IPS DF 6.9 (cell line): ENCODE measurements at regions not wholly inside any gene's neighbourhood (a gene's known extent, or its start where the extent isn't known, plus 50 kb on each side); places are given as distances from the start of the nearest gene placed in this dataset.

Experiments used
- DNase-seq: peaks from one replicate; pipeline ENCODE4 v3.0.0-alpha.2; 2013; ENCODE audit warnings: low read depth, low spot score
- H3K27ac ChIP-seq: one replicate; pipeline ENCODE4 v1.5.1; 2013; ENCODE audit warnings: low read length, control low read depth
- H3K27me3 ChIP-seq: 2 replicates; pipeline ENCODE4 v1.6.1; 2013; ENCODE audit warnings: mild to moderate bottlenecking, low read length; ENCODE audit not compliant: control insufficient read depth, insufficient read depth
- H3K36me3 ChIP-seq: 2 replicates; pipeline ENCODE4 v1.6.1; 2013; ENCODE audit warnings: low read length; ENCODE audit not compliant: control insufficient read depth, insufficient read depth
- H3K4me1 ChIP-seq: 2 replicates; pipeline ENCODE4 v1.6.1; 2013; ENCODE audit warnings: low read length; ENCODE audit not compliant: control insufficient read depth, insufficient read depth
- H3K4me3 ChIP-seq: 2 replicates; pipeline ENCODE4 v1.5.1; 2013; ENCODE audit warnings: mild to moderate bottlenecking, low read length
- H3K9me3 ChIP-seq: 2 replicates; pipeline ENCODE4 v1.6.1; 2013; ENCODE audit warnings: low read length, inconsistent platforms; ENCODE audit not compliant: control insufficient read depth, insufficient read depth
- WGBS: extraction: QIAGEN DNeasy Blood & Tissue Kit; methylation state at CpG from one replicate; pipeline ENCODE4 v1.1.7; 2013; ENCODE audit warnings: mixed read lengths, missing lambda C conversion rate; ENCODE audit not compliant: insufficient read length, insufficient coverage; 5-methylcytosine and 5-hydroxymethylcytosine counted together

DNA sequence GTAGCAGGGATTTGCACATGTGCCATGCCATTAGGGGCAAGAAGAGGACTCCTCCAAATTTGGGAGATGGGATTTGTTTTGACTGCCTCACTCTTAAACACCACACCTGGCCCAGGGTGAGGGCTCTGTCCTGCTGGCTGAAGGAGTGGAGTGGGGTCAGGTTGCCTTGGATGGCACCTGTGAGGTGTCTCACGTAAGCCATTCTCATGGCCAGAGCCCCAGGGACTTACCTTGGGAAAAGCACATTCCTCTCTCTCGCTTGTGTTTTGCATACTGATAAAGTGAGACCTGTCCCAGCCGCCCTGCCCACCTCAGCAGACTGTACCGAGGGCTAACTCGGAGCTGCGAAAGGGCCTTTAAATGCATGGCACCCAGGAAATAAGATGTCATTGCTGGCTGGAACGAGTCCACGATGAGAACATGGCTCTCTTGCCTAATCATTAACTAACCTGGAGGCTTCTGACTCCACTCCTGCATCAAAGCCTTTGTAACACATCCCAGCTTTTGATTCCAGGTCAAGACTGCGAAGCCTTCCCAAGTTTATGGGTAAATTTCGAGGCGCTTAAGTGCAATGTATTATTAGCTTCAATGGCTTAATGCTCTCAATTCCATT lies 184.0 kb upstream of the RNF32 start:
- Histone ChIP-seq H3K4me3 (no peak overlapping the region), H3K4me1 (no peaks in the 10 kb centered on the region), H3K27ac (no peak overlapping the region), H3K9me3 (peaks cover 1% of the 10 kb centered on the region; the same call in 1 of the 2 replicates), H3K27me3 (no peaks in the 10 kb centered on the region), H3K36me3 (no peaks in the 10 kb centered on the region)
- no CpG with 5 or more reads among the region's 11 CpGs for WGBS
- DNase-seq, result no peak

DNA sequence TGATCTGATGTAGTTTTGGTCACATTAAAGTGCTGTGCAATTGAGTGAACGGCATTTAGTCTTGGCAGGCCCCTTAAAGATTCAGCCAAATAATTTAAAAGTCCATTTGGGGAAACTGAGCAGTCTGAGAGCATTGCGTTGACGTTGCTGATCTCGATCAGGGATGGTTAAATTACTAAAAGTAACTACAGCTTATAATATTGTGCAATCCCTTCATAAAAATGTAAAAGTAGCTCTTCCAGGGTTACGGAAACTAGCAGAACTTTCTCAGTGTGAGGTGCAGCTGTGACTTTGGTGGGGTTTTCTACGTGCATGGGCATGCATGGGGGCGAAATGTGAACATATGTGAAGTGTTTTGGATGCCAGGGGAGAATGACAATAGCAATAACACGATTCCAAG lies 184.5 kb upstream of the RNF32 start:
- no peaks in the 10 kb centered on the region for H3K4me1 ChIP-seq
- H3K27me3 ChIP-seq, result no peaks in the 10 kb centered on the region

DNA sequence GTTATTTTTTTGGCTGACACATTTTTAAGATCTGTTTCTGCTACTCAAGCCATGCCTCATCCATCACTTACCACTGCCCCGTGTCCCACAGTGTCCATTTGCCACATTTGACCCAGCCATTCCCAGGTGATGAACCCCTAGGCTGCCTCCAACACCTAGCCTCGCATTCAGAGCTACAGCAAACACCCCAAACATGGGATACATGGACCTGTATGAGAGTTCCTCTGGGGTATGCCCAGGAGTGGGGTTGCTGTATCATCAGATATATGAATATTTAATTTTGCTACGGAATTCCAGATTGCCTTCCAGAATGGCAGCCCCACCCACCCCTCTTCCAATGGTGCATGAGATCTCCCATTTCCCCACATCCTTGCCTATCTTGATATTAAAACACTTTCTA lies 190.1 kb upstream of the RNF32 start:
- H3K27me3 ChIP-seq, result no peaks in the 10 kb centered on the region
- no CpG with 5 or more reads among the region's 3 CpGs for WGBS
- H3K9me3 ChIP-seq, result no peaks in the 10 kb centered on the region; the same call in 1 of the 2 replicates
- H3K4me3 ChIP-seq, result no peak overlapping the region
- no peak overlapping the region for H3K27ac ChIP-seq
- DNase-seq, result no peak
- H3K4me1 ChIP-seq, result no peaks in the 10 kb centered on the region
- H3K36me3 ChIP-seq, result no peaks in the 10 kb centered on the region

More for the DNA sequence above, 184.5 kb upstream of the RNF32 start:
- no peak for DNase-seq
- H3K27ac ChIP-seq, result no peak overlapping the region
- no peak overlapping the region for H3K4me3 ChIP-seq
- no peaks in the 10 kb centered on the region; the same call in 1 of the 2 replicates for H3K9me3 ChIP-seq
- H3K36me3 ChIP-seq, result no peaks in the 10 kb centered on the region
- no CpG with 5 or more reads among the region's 8 CpGs for WGBS

DNA sequence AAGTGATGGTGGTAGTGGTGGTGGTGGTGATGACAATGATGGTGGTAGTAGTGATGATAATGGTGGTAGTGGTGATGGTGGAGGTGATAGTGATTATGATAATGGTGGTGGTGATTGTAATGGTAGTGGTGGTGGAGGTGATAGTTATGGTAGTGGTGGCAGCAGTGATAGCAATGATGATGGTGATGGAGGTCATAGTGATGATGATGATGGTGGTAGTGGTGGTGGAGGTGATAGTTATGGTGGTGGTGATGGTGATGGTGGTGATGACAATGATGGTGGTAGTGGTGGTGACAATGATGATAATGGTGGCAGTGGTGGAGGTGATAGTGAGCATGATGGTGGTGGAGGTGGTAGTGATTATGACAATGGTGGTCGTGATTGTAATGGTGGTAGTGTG lies 191.7 kb upstream of the RNF32 start:
- no CpG with 5 or more reads among the region's 1 CpG for WGBS
- Histone ChIP-seq H3K4me3 (no peak overlapping the region), H3K27ac (no peak overlapping the region), H3K27me3 (no peaks in the 10 kb centered on the region), H3K4me1 (no peaks in the 10 kb centered on the region), H3K36me3 (no peaks in the 10 kb centered on the region), H3K9me3 (no peaks in the 10 kb centered on the region; the same call in 1 of the 2 replicates)
- no peak for DNase-seq

DNA sequence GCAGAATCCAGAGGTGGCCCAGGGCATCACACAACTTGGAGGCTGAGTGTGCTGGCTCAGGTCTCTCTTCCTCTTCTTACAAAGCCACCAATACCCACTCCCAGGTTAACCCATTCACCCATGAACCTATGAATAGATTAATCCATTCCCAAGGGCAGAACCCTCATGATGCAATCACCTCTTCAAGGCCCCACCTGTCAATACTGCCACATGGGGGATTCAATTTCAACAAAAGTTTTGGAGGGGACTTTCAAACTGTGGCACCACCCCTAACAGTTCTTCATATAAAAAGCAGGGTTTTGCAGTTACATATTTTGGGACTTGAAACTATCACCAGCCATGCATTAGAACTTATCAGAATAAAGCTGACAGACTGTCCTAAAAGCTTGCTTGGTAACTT lies 193.6 kb upstream of the RNF32 start:
- H3K9me3 ChIP-seq, result no peaks in the 10 kb centered on the region; the same call in 1 of the 2 replicates
- no peaks in the 10 kb centered on the region for H3K4me1 ChIP-seq
- no peak for DNase-seq
- no peaks in the 10 kb centered on the region for H3K36me3 ChIP-seq
- no peak overlapping the region for H3K27ac ChIP-seq
- H3K4me3 ChIP-seq, result no peak overlapping the region
- no peaks in the 10 kb centered on the region for H3K27me3 ChIP-seq

DNA sequence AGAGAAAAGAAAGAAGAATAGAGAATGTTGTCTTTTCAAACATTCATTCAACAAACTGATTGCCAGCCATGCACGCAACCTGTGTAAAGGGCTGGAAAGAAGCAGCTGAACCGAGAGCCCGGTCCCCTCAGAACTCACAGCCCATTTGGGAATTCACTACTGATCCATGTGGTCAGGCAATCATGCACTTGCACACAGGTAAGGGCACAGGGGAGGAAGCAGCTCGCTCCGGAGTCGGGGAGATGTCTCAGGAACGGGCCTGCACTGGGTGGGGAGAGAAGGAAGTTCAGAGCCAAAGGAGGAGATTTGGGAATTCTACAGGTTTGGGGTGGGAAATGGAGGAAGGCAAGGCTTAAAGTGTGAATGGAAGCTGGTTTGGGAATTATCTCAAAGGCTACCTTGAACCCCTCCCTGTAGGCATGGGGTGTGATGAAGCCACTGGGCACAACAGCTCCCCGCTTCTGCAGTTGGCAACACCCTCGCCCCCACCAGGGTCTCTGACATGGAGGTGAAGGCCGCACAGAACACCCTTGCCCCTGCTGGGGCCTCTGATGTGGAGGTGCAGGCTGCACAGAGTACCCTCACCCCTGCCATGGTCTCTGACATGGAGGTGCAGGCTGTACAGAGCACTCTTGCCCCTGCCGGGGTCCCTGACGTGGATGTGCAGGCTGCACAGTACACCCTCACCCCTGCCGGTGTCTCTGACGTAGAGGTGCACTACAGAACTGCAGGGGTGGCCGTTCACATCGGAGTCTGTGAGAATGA lies 194.4 kb upstream of the RNF32 start:
- H3K4me3 ChIP-seq, result no peak overlapping the region
- no peaks in the 10 kb centered on the region; the same call in 1 of the 2 replicates for H3K9me3 ChIP-seq
- no CpG with 5 or more reads among the region's 16 CpGs for WGBS
- H3K27me3 ChIP-seq, result no peaks in the 10 kb centered on the region
- no peak overlapping the region for H3K27ac ChIP-seq
- no peaks in the 10 kb centered on the region for H3K4me1 ChIP-seq
- no peaks in the 10 kb centered on the region for H3K36me3 ChIP-seq
- no peak for DNase-seq

DNA sequence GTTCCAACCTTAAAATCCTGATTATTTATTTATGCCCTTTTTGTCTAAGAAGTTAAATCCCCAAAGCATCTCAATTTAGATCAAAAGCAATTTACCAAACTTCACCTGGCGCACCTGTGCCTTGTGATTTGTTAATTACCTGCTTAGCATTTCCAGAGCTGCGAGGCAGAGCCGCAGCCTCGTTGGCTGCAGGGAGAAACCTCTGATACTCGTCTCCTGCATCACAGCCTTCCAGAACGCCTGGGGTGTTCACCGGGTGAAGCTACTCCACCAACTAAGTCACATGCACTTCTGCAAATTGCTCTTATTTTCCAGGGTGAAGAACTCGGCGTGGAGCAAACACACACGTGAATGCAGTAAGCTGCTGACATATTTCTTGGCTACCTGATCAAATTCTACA lies 198.1 kb upstream of the RNF32 start:
- Histone ChIP-seq H3K36me3 (no peaks in the 10 kb centered on the region; the same call in 1 of the 2 replicates), H3K27ac (no peak overlapping the region), H3K9me3 (peaks cover 3% of the 10 kb centered on the region), H3K4me1 (no peaks in the 10 kb centered on the region), H3K27me3 (no peaks in the 10 kb centered on the region), H3K4me3 (no peak overlapping the region)
- DNase-seq, result no peak
- WGBS, result no CpG with 5 or more reads among the region's 10 CpGs

DNA sequence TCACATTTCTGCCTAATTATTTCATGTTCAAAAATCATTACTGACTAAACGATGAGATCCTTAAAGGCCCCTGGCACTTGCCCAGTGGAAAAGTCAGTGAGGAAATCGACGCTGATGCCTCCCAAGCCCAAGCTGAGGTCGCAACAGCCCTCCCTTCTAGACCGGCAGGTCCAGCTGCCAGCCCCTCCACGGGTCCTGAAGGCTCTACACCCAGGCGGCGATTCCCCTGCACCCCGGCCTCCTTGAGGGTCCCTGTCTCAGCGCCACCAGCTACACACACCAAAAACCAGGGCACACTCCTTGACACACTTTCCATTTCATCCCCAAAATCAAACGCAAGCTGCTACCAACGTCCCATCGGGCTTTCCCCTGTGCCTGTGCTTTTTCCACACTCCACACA lies 200.1 kb upstream of the RNF32 start:
- Histone ChIP-seq H3K9me3 (peaks cover 3% of the 10 kb centered on the region), H3K27ac (no peak overlapping the region), H3K27me3 (no peaks in the 10 kb centered on the region), H3K4me1 (no peaks in the 10 kb centered on the region), H3K4me3 (no peak overlapping the region), H3K36me3 (no peaks in the 10 kb centered on the region; the same call in 1 of the 2 replicates)
- no CpG with 5 or more reads among the region's 13 CpGs for WGBS
- DNase-seq, result no peak

DNA sequence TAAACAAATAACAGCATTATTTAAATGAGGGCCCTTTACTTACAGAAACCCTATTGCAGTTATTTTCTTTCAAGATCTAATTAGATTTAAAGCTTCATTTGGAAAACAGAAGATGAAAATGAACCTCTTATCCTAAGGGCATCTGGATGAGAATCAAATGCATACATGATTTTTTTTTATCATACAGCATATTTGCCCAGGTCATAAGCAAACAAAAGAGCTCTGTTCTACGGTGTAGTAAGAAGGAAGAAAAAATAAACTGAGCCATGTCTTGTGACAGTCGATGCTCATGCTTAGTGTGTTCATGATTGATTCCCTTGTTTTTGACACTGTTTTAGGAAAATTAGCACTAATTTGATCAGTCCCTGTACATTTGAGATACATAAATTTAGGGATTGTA lies 202.6 kb upstream of the RNF32 start:
- Histone ChIP-seq H3K27me3 (no peaks in the 10 kb centered on the region), H3K9me3 (peaks cover 3% of the 10 kb centered on the region), H3K27ac (no peak overlapping the region), H3K36me3 (no peaks in the 10 kb centered on the region; the same call in 1 of the 2 replicates), H3K4me1 (no peaks in the 10 kb centered on the region), H3K4me3 (no peak overlapping the region)
- DNase-seq, result no peak
- WGBS, result no CpG with 5 or more reads among the region's 2 CpGs

DNA sequence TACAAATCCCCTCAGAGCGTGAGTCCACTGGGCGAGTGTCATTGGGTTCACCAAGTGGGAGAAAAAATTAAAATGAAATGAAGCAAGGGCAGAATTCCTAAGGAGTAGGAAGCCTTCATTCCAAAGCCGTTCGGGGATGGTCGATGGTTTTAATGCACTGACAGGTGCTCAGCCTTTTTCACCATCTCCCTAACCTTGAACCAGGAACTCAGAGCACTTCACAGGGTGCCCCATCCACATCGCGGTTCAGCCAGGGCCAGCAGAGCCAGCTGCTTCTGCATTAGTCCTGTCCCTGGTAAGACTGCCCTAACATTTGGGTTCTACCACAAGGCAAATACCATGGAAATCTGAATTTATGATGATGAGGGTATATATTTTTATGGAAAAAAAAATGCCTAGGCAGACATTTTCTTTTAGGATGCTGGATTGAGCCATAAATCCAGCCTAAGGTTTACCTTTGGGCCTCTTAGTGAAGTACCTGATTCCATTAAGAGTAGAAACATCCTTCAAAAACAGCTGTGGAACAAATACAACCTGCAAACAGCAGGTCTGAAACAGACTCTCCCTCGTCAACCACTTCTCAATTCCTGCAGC lies 203.5 kb upstream of the RNF32 start:
- Histone ChIP-seq H3K27ac (no peak overlapping the region), H3K27me3 (no peaks in the 10 kb centered on the region), H3K4me1 (no peaks in the 10 kb centered on the region), H3K36me3 (no peaks in the 10 kb centered on the region; the same call in 1 of the 2 replicates), H3K4me3 (no peak overlapping the region), H3K9me3 (peaks cover 3% of the 10 kb centered on the region)
- no CpG with 5 or more reads among the region's 8 CpGs for WGBS
- no peak for DNase-seq
